Psoas muscle (tissue), 7 donors: ENCODE measurements at regions not wholly inside any gene's neighbourhood (a gene's known extent, or its start where the extent isn't known, plus 50 kb on each side); places are given as distances from the start of the nearest gene placed in this dataset.

ENCODE experiments used
- ATAC-seq, 4 donors: fragments of 200-7000 bp; cut with Tn5 transposase; one replicate each; pipeline ENCODE4 v1.9.1; 2020; ENCODE audit warnings: moderate library complexity in 3 of 4, mild to moderate bottlenecking in 2 of 4
- DNase-seq, 2 donors: peaks; one replicate each; pipeline ENCODE4 v3.0.0-alpha.2; 2020
- H3K27ac ChIP-seq: fragments of 200-600 bp; one replicate; pipeline ENCODE4 v1.8.0; 2022
- H3K27me3 ChIP-seq, 3 donors: fragments of 200-600 bp in 1 of 3; one replicate each; pipeline versions ENCODE4 v1.6.1 to v1.8.0; 2013 to 2022; ENCODE audit warnings: low read length in 2 of 3, mild to moderate bottlenecking in 2 of 3, moderate library complexity in 1 of 3; ENCODE audit not compliant: insufficient read depth in 3 of 3
- H3K36me3 ChIP-seq, 2 donors: fragments of 200-600 bp in 1 of 2; one replicate each; pipeline versions ENCODE4 v1.6.1 to v1.8.0; 2013 to 2022; ENCODE audit warnings: low read depth in 1 of 2, mild to moderate bottlenecking in 1 of 2, moderate library complexity in 1 of 2; ENCODE audit not compliant: insufficient read depth in 1 of 2
- H3K4me1 ChIP-seq: fragments of 200-600 bp; one replicate; pipeline ENCODE4 v1.8.0; 2022
- H3K4me3 ChIP-seq: fragments of 200-600 bp; one replicate; pipeline ENCODE4 v1.8.0; 2022; ENCODE audit warnings: mild to moderate bottlenecking
- H3K9me3 ChIP-seq: fragments of 200-600 bp; one replicate; pipeline ENCODE4 v1.8.0; 2022
- CTCF ChIP-seq: fragments of 200-600 bp; IDR thresholded peaks from one replicate; pipeline ENCODE4 v1.8.0; 2022; ENCODE audit warnings: antibody characterized with exemption
- WGBS, 3 donors: extraction: QIAGEN DNeasy Blood & Tissue Kit; methylation state at CpG; one replicate each; pipeline versions ENCODE4 v1.1.6 to v1.1.7; 2013; 5-methylcytosine and 5-hydroxymethylcytosine counted together
- intact Hi-C, 2 donors: fragments of 100-400 bp; cut with DNase I; formaldehyde crosslinking; loops; one replicate each; pipeline versions ENCODE4 v1.11.0 to v1.14.2; 2022
- donor health status: healthy with polysubstance abuse.
- donor health status: DM: no; HTN: no; CAD: no; lungs with moderate emphysema.
- donor health status: Bipolar disorder and iron deficiency.
- donor health status: healthy.
- donor health status: DM: yes; HTN: yes; CAD: no.
- donor health status: DM: no; HTN: no; CAD: no.
- donor health status: DM: yes; HTN: yes; CAD: no.

GRCh38 chr4:119851649-119852048 lies 215.0 kb downstream of the MAD2L1 start:
- H3K9me3 ChIP-seq, result no peaks in the 10 kb centered on the region
- intact Hi-C loops, result no loop called here
- no peak overlapping the region for H3K27ac ChIP-seq
- H3K4me3 ChIP-seq, result no peak overlapping the region
- no peaks in the 10 kb centered on the region for H3K36me3 ChIP-seq
- no peak for ATAC-seq
- H3K27me3 ChIP-seq, result no peaks in the 10 kb centered on the region
- no peak for TF ChIP-seq CTCF
- H3K4me1 ChIP-seq, result no peaks in the 10 kb centered on the region
- no peak for DNase-seq
- WGBS, 3 donors, result 70 to 75% (median 72%) methylated on average over 2 of the region's 2 CpGs

- Histone ChIP-seq H3K4me1 (no peaks in the 10 kb centered on the region), H3K36me3 (no peaks in the 10 kb centered on the region), H3K9me3 (no peaks in the 10 kb centered on the region), H3K27ac (no peak overlapping the region), H3K4me3 (no peak overlapping the region), H3K27me3 (no peaks in the 10 kb centered on the region)
- DNase-seq, result no peak
- no peak for TF ChIP-seq CTCF
- intact Hi-C loops, result no loop called here
- ATAC-seq, result no peak
Observed at GRCh38 chr4:119841361-119841760, 212.8 kb upstream of the PDE5A start.

- 19 to 31% (median 20%) methylated on average over 1 of the region's 1 CpG for WGBS, 3 donors
- ATAC-seq, result no peak
- no peak for DNase-seq
- Histone ChIP-seq H3K27ac (no peak overlapping the region), H3K27me3 (no peaks in the 10 kb centered on the region), H3K9me3 (no peaks in the 10 kb centered on the region), H3K36me3 (no peaks in the 10 kb centered on the region), H3K4me1 (no peaks in the 10 kb centered on the region), H3K4me3 (no peak overlapping the region)
- no peak for TF ChIP-seq CTCF
- intact Hi-C loops, result no loop called here
Observed at GRCh38 chr4:119835613-119835910, 207.0 kb upstream of the PDE5A start.

GRCh38 chr4:119834906-119835612 lies 206.5 kb upstream of the PDE5A start:
- no peaks in the 10 kb centered on the region for H3K27me3 ChIP-seq
- no peak overlapping the region for H3K27ac ChIP-seq
- H3K9me3 ChIP-seq, result no peaks in the 10 kb centered on the region
- no peak for TF ChIP-seq CTCF
- H3K4me1 ChIP-seq, result no peaks in the 10 kb centered on the region
- no peaks in the 10 kb centered on the region for H3K36me3 ChIP-seq
- no peak for ATAC-seq
- whole genome bisulfite sequencing, 3 donors, result 19 to 27% (median 23%) methylated on average over 3 of the region's 3 CpGs
- no peak for DNase-seq
- intact Hi-C loops, result no loop called here
- no peak overlapping the region for H3K4me3 ChIP-seq

GRCh38 chr4:119833611-119834010 lies 205.0 kb upstream of the PDE5A start:
- no peaks in the 10 kb centered on the region for H3K4me1 ChIP-seq
- ATAC-seq (no peak), DNase-seq (no peak)
- H3K4me3 ChIP-seq, result no peak overlapping the region
- H3K27me3 ChIP-seq, result no peaks in the 10 kb centered on the region
- H3K9me3 ChIP-seq, result no peaks in the 10 kb centered on the region
- no peak overlapping the region for H3K27ac ChIP-seq
- intact Hi-C loops, result no loop called here
- H3K36me3 ChIP-seq, result no peaks in the 10 kb centered on the region
- WGBS, 3 donors, result 61 to 73% (median 65%) methylated on average over 4 of the region's 4 CpGs
- no peak for TF ChIP-seq CTCF
